ENCODE measurements at regions not wholly inside any gene's neighbourhood (a gene's known extent, or its start where the extent isn't known, plus 50 kb on each side); places are given as distances from the start of the nearest gene placed in this dataset.

GRCh38 chr20:19110881-19111460, 101.5 kb upstream of the SLC24A3 start:
- H3K4me3 ChIP-seq (ENCODE audit: low read depth, low read length): no peak overlapping the region
- TF ChIP-seq MAX (IDR thresholded peaks at IDR 0.05; ENCODE audit: low read depth, low read length) (no peak), CTCF (IDR thresholded peaks at IDR 0.05; ENCODE audit: low read depth, low read length) (no peak), MYC (IDR thresholded peaks at IDR 0.05; ENCODE audit: low read depth, low read length) (no peak), POLR2A (IDR thresholded peaks at IDR 0.05; ENCODE audit: extremely low read depth, insufficient read length) (no peak)
- DNase-seq (ENCODE audit: low read depth): no peak

GRCh38 chr20:19112828-19113227, 99.6 kb upstream of the SLC24A3 start:
- no peak overlapping the region for H3K4me3 ChIP-seq (ENCODE audit: low read depth, low read length)
- no peak for TF ChIP-seq POLR2A (IDR thresholded peaks at IDR 0.05; ENCODE audit: extremely low read depth, insufficient read length)
- TF ChIP-seq MAX (IDR thresholded peaks at IDR 0.05; ENCODE audit: low read depth, low read length): no peak
- TF ChIP-seq CTCF (IDR thresholded peaks at IDR 0.05; ENCODE audit: low read depth, low read length): no peak
- no peak for TF ChIP-seq MYC (IDR thresholded peaks at IDR 0.05; ENCODE audit: low read depth, low read length)
- DNase-seq (ENCODE audit: low read depth): no peak

- no peak overlapping the region for H3K4me3 ChIP-seq (ENCODE audit: low read depth, low read length)
- DNase-seq (ENCODE audit: low read depth): no peak
- TF ChIP-seq MYC (IDR thresholded peaks at IDR 0.05; ENCODE audit: low read depth, low read length) (no peak), MAX (IDR thresholded peaks at IDR 0.05; ENCODE audit: low read depth, low read length) (no peak), POLR2A (IDR thresholded peaks at IDR 0.05; ENCODE audit: extremely low read depth, insufficient read length) (no peak), CTCF (IDR thresholded peaks at IDR 0.05; ENCODE audit: low read depth, low read length) (no peak)
These were observed 99.0 kb upstream of the SLC24A3 start for GRCh38 chr20:19113343-19113930.

- DNase-seq (ENCODE audit: low read depth): no peak
- H3K4me3 ChIP-seq (ENCODE audit: low read depth, low read length): no peak overlapping the region
- TF ChIP-seq MAX (IDR thresholded peaks at IDR 0.05; ENCODE audit: low read depth, low read length) (no peak), CTCF (IDR thresholded peaks at IDR 0.05; ENCODE audit: low read depth, low read length) (no peak), MYC (IDR thresholded peaks at IDR 0.05; ENCODE audit: low read depth, low read length) (no peak), POLR2A (IDR thresholded peaks at IDR 0.05; ENCODE audit: extremely low read depth, insufficient read length) (no peak)
These were observed 98.0 kb upstream of the SLC24A3 start for GRCh38 chr20:19114410-19114809.

GRCh38 chr20:19115581-19115980, 96.9 kb upstream of the SLC24A3 start:
- no peak for TF ChIP-seq CTCF (IDR thresholded peaks at IDR 0.05; ENCODE audit: low read depth, low read length)
- TF ChIP-seq MYC (IDR thresholded peaks at IDR 0.05; ENCODE audit: low read depth, low read length): no peak
- TF ChIP-seq MAX (IDR thresholded peaks at IDR 0.05; ENCODE audit: low read depth, low read length): no peak
- TF ChIP-seq POLR2A (IDR thresholded peaks at IDR 0.05; ENCODE audit: extremely low read depth, insufficient read length): no peak
- no peak overlapping the region for H3K4me3 ChIP-seq (ENCODE audit: low read depth, low read length)
- DNase-seq (ENCODE audit: low read depth): no peak

Data from NB4 (cell line).